ENCODE measurements at regions not wholly inside any gene's neighbourhood (a gene's known extent, or its start where the extent isn't known, plus 50 kb on each side); places are given as distances from the start of the nearest gene placed in this dataset.

- Histone ChIP-seq H3K4me3 (ENCODE audit: low read depth in 2 of 2, low read length in 1 of 2) (no peak overlapping the region), H3K4me2 (no peak overlapping the region), H3K27me3 (ENCODE audit: insufficient read depth) (no peaks in the 10 kb centered on the region), H3K9me2 (no peaks in the 10 kb centered on the region), H3K9ac (no peak overlapping the region), H4K20me1 (ENCODE audit: insufficient read depth) (no peaks in the 10 kb centered on the region), H3K79me2 (ENCODE audit: insufficient read depth) (no peaks in the 10 kb centered on the region), H3K36me3 (replicated peaks in 1 of 2; ENCODE audit: control insufficient read depth in 1 of 2, insufficient read depth in 2 of 2, low read length in 1 of 2) (no peaks in the 10 kb centered on the region), H3K9me3 (no peaks in the 10 kb centered on the region), H2AFZ (ENCODE audit: low read depth) (no peak overlapping the region), H3F3A (replicated peaks; ENCODE audit: insufficient read depth) (no peaks in the 10 kb centered on the region), H3K27ac (ENCODE audit: low read depth in 2 of 2, low read length in 1 of 2) (no peak overlapping the region), H3K4me1 (ENCODE audit: control insufficient read depth in 1 of 2, insufficient read depth in 2 of 2, low read depth in 1 of 2, low read length in 1 of 2) (no peaks in the 10 kb centered on the region)
- TF ChIP-seq YY1 (IDR thresholded peaks at IDR 0.05; ENCODE audit: low read depth) (no peak), MEF2A (IDR thresholded peaks at IDR 0.05; ENCODE audit: borderline replicate concordance, low read depth) (no peak), RAD21 (IDR thresholded peaks at IDR 0.05; ENCODE audit: low read length) (no peak), FOSL2 (IDR thresholded peaks at IDR 0.05; ENCODE audit: borderline replicate concordance, low read depth) (no peak), TCF12 (IDR thresholded peaks at IDR 0.05) (no peak), CHD2 (IDR thresholded peaks at IDR 0.05; ENCODE audit: low read length, partially characterized antibody) (no peak), TEAD4 (IDR thresholded peaks at IDR 0.05; ENCODE audit: borderline replicate concordance, insufficient read depth) (no peak), FOXJ3 (CRISPR knock-in tag; IDR thresholded peaks at IDR 0.05) (no peak), ELF1 (IDR thresholded peaks at IDR 0.05) (no peak), NFIC (IDR thresholded peaks at IDR 0.05; ENCODE audit: borderline replicate concordance) (no peak), GABPA (IDR thresholded peaks at IDR 0.05; ENCODE audit: low read depth) (no peak), ZBTB33 (IDR thresholded peaks at IDR 0.05; ENCODE audit: borderline replicate concordance, low read depth) (no peak), MXI1 (IDR thresholded peaks at IDR 0.05; ENCODE audit: low read depth, low read length) (no peak), REST (IDR thresholded peaks at IDR 0.05; ENCODE audit: low read depth, low read length) (no peak), EZH2phosphoT487 (IDR thresholded peaks at IDR 0.05; ENCODE audit: borderline replicate concordance, low read depth) (no peak), RCOR1 (IDR thresholded peaks at IDR 0.05; ENCODE audit: low read length) (no peak), JUND (IDR thresholded peaks at IDR 0.05) (no peak), POLR2AphosphoS5 (IDR thresholded peaks at IDR 0.05; ENCODE audit: low read depth, low read length) (no peak), IRF3 (IDR thresholded peaks at IDR 0.05; ENCODE audit: low read depth, low read length) (no peak)
- no peak for DNase-seq
- ChIA-PET POLR2A (no interaction called here), CTCF (interaction anchor here (0.6 kb wide), 1 partner anchor 1953 kb away, joined by 3 read pairs; no protein-coding TSS in a partner anchor)
- WGBS (ENCODE audit: low lambda C conversion rate): 75% methylated on average over 4 of the region's 4 CpGs
Observed at GRCh38 chr11:97993562-97993961, 1027.2 kb upstream of the CNTN5 start.

All from SK-N-SH (cell line).